ENCODE measurements at regions not wholly inside any gene's neighbourhood (a gene's known extent, or its start where the extent isn't known, plus 50 kb on each side); places are given as distances from the start of the nearest gene placed in this dataset.
"Not testable (repeated sequence)": the region's sequence is repeated elsewhere in the genome, so short reads cannot be mapped to it uniquely, and the experiment has no call there.

- no peaks in the 10 kb centered on the region for H3K9me3 ChIP-seq
- FAIRE-seq (no peak), ATAC-seq (no peak), DNase-seq (ENCODE audit: low read depth in 1 of 2, low spot score in 1 of 2) (no peak)
- ChIA-PET POLR2A (no interaction called here), CTCF (interaction anchor here (0.6 to 2.0 kb wide), 5 partner anchors 49 to 142 kb away, joined by 3 to 12 read pairs (median 3); no protein-coding TSS in a partner anchor)
- 72% methylated on average over 6 of the region's 6 CpGs for WGBS (ENCODE audit: missing lambda C conversion rate)
- peaks cover 40% of the 10 kb centered on the region for H3K4me1 ChIP-seq
- peak overlapping the region; percentile 44; the same call in 2 of the 3 replicates for H3K4me2 ChIP-seq
- H3K27ac ChIP-seq, result peak overlapping the region; percentile 59 to 80; a peak in 4 of 6 replicates
- H3K4me3 ChIP-seq, result no peak overlapping the region
- TF ChIP-seq EHF (CRISPR knock-in tag; IDR thresholded peaks at IDR 0.05), result no peak
- TF ChIP-seq RARB (CRISPR knock-in tag; IDR thresholded peaks at IDR 0.05), result no peak
- TF ChIP-seq CEBPB (IDR thresholded peaks at IDR 0.05), result no peak
- no peak for TF ChIP-seq HOXB5 (CRISPR knock-in tag; IDR thresholded peaks at IDR 0.05)
- no peak for TF ChIP-seq JUNB (IDR thresholded peaks at IDR 0.05)
- TF ChIP-seq, protein P1, sequence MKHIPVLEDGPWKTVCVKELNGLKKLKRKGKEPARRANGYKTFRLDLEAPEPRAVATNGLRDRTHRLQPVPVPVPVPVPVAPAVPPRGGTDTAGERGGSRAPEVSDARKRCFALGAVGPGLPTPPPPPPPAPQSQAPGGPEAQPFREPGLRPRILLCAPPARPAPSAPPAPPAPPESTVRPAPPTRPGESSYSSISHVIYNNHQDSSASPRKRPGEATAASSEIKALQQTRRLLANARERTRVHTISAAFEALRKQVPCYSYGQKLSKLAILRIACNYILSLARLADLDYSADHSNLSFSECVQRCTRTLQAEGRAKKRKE (CRISPR knock-in tag; IDR thresholded peaks at IDR 0.05; ENCODE audit: low read depth), result no peak
Observed at GRCh38 chr1:203559523-203559922, 65.6 kb downstream of the OPTC start.

DNA sequence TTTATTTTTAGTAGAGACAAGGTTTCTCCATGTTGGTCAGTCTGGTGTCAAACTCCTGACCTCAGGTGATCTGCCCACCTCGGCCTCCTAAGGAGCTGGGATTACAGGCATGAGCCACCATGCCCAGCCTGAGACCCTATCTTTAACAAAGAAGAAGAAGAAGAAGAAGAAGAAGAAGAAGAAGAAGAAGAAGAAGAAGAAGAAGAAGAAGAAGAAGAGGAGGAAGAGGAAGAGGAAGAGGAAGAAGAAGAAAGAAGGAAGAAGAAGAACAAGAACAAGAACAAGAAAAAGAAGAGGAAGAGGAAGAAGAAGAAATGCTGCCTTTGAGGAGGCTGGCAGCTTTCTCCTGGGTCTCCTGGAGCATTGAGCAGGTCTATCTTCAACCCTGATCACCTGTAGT is 64.9 kb upstream of the ATP2B4 start:
- not testable (repeated sequence) for DNase-seq (ENCODE audit: low read depth in 1 of 2, low spot score in 1 of 2); FAIRE-seq
- CTCF ChIA-PET, result interaction anchor here (1.0 to 1.2 kb wide), 2 partner anchors 18 to 141 kb away, joined by 3 to 4 read pairs; no protein-coding TSS in a partner anchor

GRCh38 chr1:203563291-203563690 is 63.3 kb upstream of the ATP2B4 start:
- FAIRE-seq (no peak), ATAC-seq (no peak), DNase-seq (ENCODE audit: low read depth in 1 of 2, low spot score in 1 of 2) (no peak)
- Histone ChIP-seq H3K9me3 (no peaks in the 10 kb centered on the region), H3K27ac (no peak overlapping the region), H3K4me1 (peaks cover 12% of the 10 kb centered on the region), H3K4me2 (no peak overlapping the region), H3K4me3 (no peak overlapping the region)
- ChIA-PET POLR2A (no interaction called here), CTCF (interaction anchor here (1.1 kb wide), 1 partner anchor 59 kb away, joined by 4 read pairs; no protein-coding TSS in a partner anchor)
- TF ChIP-seq NPAS2 (CRISPR knock-in tag; IDR thresholded peaks at IDR 0.05; ENCODE audit: borderline replicate concordance) (no peak), EP300 (IDR thresholded peaks at IDR 0.05) (no peak)
- 21% methylated on average over 2 of the region's 2 CpGs for WGBS (ENCODE audit: missing lambda C conversion rate)

More for the DNA sequence above, 64.9 kb upstream of the ATP2B4 start:
- H3K4me1 ChIP-seq, result peaks cover 27% of the 10 kb centered on the region
- H3K4me3 ChIP-seq, ATAC-seq, H3K4me2 ChIP-seq, POLR2A ChIA-PET, H3K27ac ChIP-seq, H3K9me3 ChIP-seq: not testable (repeated sequence)
- 88% methylated on average over 1 of the region's 1 CpG for WGBS (ENCODE audit: missing lambda C conversion rate)

- ATAC-seq (no peak), FAIRE-seq (no peak), DNase-seq (ENCODE audit: low read depth in 1 of 2, low spot score in 1 of 2) (no peak)
- Histone ChIP-seq H3K4me2 (no peak overlapping the region), H3K4me1 (peaks cover 6% of the 10 kb centered on the region), H3K4me3 (no peak overlapping the region), H3K27ac (no peak overlapping the region), H3K9me3 (no peaks in the 10 kb centered on the region)
- CTCF ChIA-PET, result interaction anchor here (1.1 kb wide), 1 partner anchor 60 kb away, joined by 4 read pairs; no protein-coding TSS in a partner anchor
- WGBS (ENCODE audit: missing lambda C conversion rate), result 67% methylated on average over 5 of the region's 5 CpGs
- POLR2A ChIA-PET, result no interaction called here
- TF ChIP-seq TP53 (CRISPR knock-in tag; IDR thresholded peaks at IDR 0.05) (no peak), EHF (CRISPR knock-in tag; IDR thresholded peaks at IDR 0.05) (no peak), RAD21 (conservative IDR thresholded peaks at IDR 0.05 in 1 of 2, IDR thresholded peaks at IDR 0.05 in 1 of 2) (no peak), USF2 (IDR thresholded peaks at IDR 0.05) (no peak), ZNF302 (CRISPR knock-in tag; IDR thresholded peaks at IDR 0.05) (no peak), HOXA7 (CRISPR knock-in tag; IDR thresholded peaks at IDR 0.05) (no peak), JUN (IDR thresholded peaks at IDR 0.05) (no peak), SREBF2 (IDR thresholded peaks at IDR 0.05) (no peak), ESRRA (IDR thresholded peaks at IDR 0.05; ENCODE audit: borderline replicate concordance, low read length) (no peak), HOXB5 (CRISPR knock-in tag; IDR thresholded peaks at IDR 0.05) (no peak), JUNB (IDR thresholded peaks at IDR 0.05) (no peak), EHMT2 (IDR thresholded peaks at IDR 0.05; ENCODE audit: low read depth) (no peak), CBX8 (IDR thresholded peaks at IDR 0.05) (no peak), MAFK (IDR thresholded peaks at IDR 0.05; ENCODE audit: partially characterized antibody) (no peak)
Observed at GRCh38 chr1:203564024-203564423, 62.6 kb upstream of the ATP2B4 start.
